AG10803 (cell line): ENCODE measurements at regions not wholly inside any gene's neighbourhood (a gene's known extent, or its start where the extent isn't known, plus 50 kb on each side); places are given as distances from the start of the nearest gene placed in this dataset.

Experiments used
- DNase-seq: peaks from one replicate; pipeline ENCODE4 v3.0.0; 2010; ENCODE audit warnings: low read depth
- H3K4me3 ChIP-seq: 2 replicates; pipeline ENCODE4 v1.5.1; 2011; ENCODE audit warnings: mild to moderate bottlenecking, low read length, control low read depth
- CTCF ChIP-seq: conservative IDR thresholded peaks from 2 replicates; pipeline ENCODE4 v1.5.1; 2011; ENCODE audit warnings: mild to moderate bottlenecking, low read length, control low read depth, inconsistent platforms

GRCh38 chr15:91795235-91795634 is 58.3 kb upstream of the SLCO3A1 start:
- no peak overlapping the region for H3K4me3 ChIP-seq
- no peak for TF ChIP-seq CTCF
- DNase-seq = no peak

- no peak for TF ChIP-seq CTCF
- DNase-seq = no peak
- no peak overlapping the region for H3K4me3 ChIP-seq
Measured at GRCh38 chr15:91801836-91802534, 51.5 kb upstream of the SLCO3A1 start.

GRCh38 chr15:91803260-91803659 is 50.2 kb upstream of the SLCO3A1 start:
- no peak for TF ChIP-seq CTCF
- no peak overlapping the region for H3K4me3 ChIP-seq
- no peak for DNase-seq
